ENCODE measurements at regions not wholly inside any gene's neighbourhood (a gene's known extent, or its start where the extent isn't known, plus 50 kb on each side); places are given as distances from the start of the nearest gene placed in this dataset.

DNA sequence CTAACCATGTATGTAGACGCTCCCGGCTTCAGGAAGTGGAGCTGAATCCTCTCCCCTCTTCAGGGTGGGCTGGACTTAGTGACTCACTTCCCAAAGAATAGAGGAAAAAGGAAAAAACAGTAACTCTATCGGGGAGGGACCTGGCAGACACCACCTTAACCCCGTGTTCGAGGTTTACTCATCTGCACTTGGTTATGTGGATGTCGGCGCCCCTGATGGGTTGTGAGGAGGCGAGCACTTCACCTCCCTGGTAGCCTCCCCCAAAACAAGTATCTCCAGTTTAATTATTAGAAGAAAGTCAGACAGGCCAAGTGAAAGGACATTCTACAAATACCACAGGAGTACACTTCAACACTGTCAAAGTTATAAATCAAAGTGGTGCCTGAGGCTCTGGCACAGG lies 559.7 kb downstream of the TCERG1L start:
- Histone ChIP-seq H3K4me1 (ENCODE audit: insufficient read depth) (no peaks in the 10 kb centered on the region), H3K36me3 (ENCODE audit: low read depth) (no peaks in the 10 kb centered on the region), H3F3A (ENCODE audit: insufficient read depth) (no peaks in the 10 kb centered on the region), H3K9me2 (ENCODE audit: insufficient read depth) (no peaks in the 10 kb centered on the region), H3K4me2 (ENCODE audit: unreplicated experiment) (no peak overlapping the region), H3K27ac (no peak overlapping the region), H2AFZ (no peak overlapping the region), H3K9me3 (ENCODE audit: low read depth) (no peaks in the 10 kb centered on the region), H4K20me1 (ENCODE audit: insufficient read depth) (no peaks in the 10 kb centered on the region), H3K4me3 (no peak overlapping the region), H3K9ac (no peak overlapping the region), H3K79me2 (ENCODE audit: insufficient read depth) (no peaks in the 10 kb centered on the region), H3K27me3 (replicated peaks; ENCODE audit: insufficient read depth) (no peaks in the 10 kb centered on the region)
- 20 to 32% methylated on average over 8 of the region's 8 CpGs for WGBS, 2 experiments (ENCODE audit: low coverage in 1 of 2, low lambda C conversion rate in 2 of 2, missing lambda C conversion rate in 2 of 2)
- TF ChIP-seq EZH2 (IDR thresholded peaks at IDR 0.05; ENCODE audit: insufficient read depth, poor library complexity, severe bottlenecking) (no peak), EZH2phosphoT487 (IDR thresholded peaks at IDR 0.05; ENCODE audit: insufficient read depth, low read depth) (no peak)
- no peak for DNase-seq
- in situ Hi-C loops (cut with MboI): no loop called here

DNA sequence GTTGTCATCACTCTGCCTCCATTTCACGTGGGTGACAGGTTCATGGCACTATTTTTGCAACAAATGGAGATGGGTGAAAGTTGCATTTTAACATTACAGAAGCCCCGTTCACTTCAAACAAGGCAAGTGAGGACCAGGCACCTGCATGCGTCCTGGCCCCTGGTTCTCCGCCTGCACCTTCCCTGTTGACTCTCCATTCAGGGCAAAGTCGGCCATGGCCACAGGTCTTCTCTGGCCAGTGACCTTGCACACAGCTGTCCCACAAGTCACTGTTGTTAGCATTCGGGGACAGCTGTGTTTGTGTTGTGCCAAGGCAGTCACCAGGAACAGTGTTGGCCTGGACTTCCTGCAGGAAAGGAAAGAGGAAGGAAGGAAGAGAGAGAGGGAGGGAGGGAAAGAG lies 554.9 kb downstream of the TCERG1L start:
- Histone ChIP-seq H2AFZ (no peak overlapping the region), H3K27ac (no peak overlapping the region), H3K4me1 (ENCODE audit: insufficient read depth) (no peaks in the 10 kb centered on the region), H3F3A (ENCODE audit: insufficient read depth) (no peaks in the 10 kb centered on the region), H3K27me3 (replicated peaks; ENCODE audit: insufficient read depth) (no peaks in the 10 kb centered on the region), H3K4me3 (no peak overlapping the region), H3K9ac (no peak overlapping the region), H3K36me3 (ENCODE audit: low read depth) (no peaks in the 10 kb centered on the region), H3K79me2 (ENCODE audit: insufficient read depth) (no peaks in the 10 kb centered on the region), H3K9me2 (ENCODE audit: insufficient read depth) (no peaks in the 10 kb centered on the region), H3K4me2 (ENCODE audit: unreplicated experiment) (no peak overlapping the region), H4K20me1 (ENCODE audit: insufficient read depth) (no peaks in the 10 kb centered on the region), H3K9me3 (ENCODE audit: low read depth) (no peaks in the 10 kb centered on the region)
- DNase-seq: no peak
- TF ChIP-seq EZH2 (IDR thresholded peaks at IDR 0.05; ENCODE audit: insufficient read depth, poor library complexity, severe bottlenecking): no peak
- no peak for TF ChIP-seq EZH2phosphoT487 (IDR thresholded peaks at IDR 0.05; ENCODE audit: insufficient read depth, low read depth)
- in situ Hi-C loops (cut with MboI): no loop called here
- WGBS, 2 experiments (ENCODE audit: low coverage in 1 of 2, low lambda C conversion rate in 2 of 2, missing lambda C conversion rate in 2 of 2): 12 to 16% methylated on average over 6 of the region's 6 CpGs

GRCh38 chr10:130757271-130757670 lies 554.2 kb downstream of the TCERG1L start:
- Histone ChIP-seq H3K9ac (no peak overlapping the region), H4K20me1 (ENCODE audit: insufficient read depth) (no peaks in the 10 kb centered on the region), H3F3A (ENCODE audit: insufficient read depth) (no peaks in the 10 kb centered on the region), H3K27ac (no peak overlapping the region), H3K4me2 (ENCODE audit: unreplicated experiment) (no peak overlapping the region), H3K36me3 (ENCODE audit: low read depth) (no peaks in the 10 kb centered on the region), H2AFZ (no peak overlapping the region), H3K9me2 (ENCODE audit: insufficient read depth) (no peaks in the 10 kb centered on the region), H3K4me1 (ENCODE audit: insufficient read depth) (no peaks in the 10 kb centered on the region), H3K4me3 (no peak overlapping the region), H3K27me3 (replicated peaks; ENCODE audit: insufficient read depth) (no peaks in the 10 kb centered on the region), H3K79me2 (ENCODE audit: insufficient read depth) (no peaks in the 10 kb centered on the region), H3K9me3 (ENCODE audit: low read depth) (no peaks in the 10 kb centered on the region)
- DNase-seq: no peak
- WGBS, 2 experiments (ENCODE audit: low coverage in 1 of 2, low lambda C conversion rate in 2 of 2, missing lambda C conversion rate in 2 of 2): 23 to 27% methylated on average over 5 of the region's 5 CpGs
- in situ Hi-C loops (cut with MboI): no loop called here
- TF ChIP-seq EZH2 (IDR thresholded peaks at IDR 0.05; ENCODE audit: insufficient read depth, poor library complexity, severe bottlenecking): no peak
- no peak for TF ChIP-seq EZH2phosphoT487 (IDR thresholded peaks at IDR 0.05; ENCODE audit: insufficient read depth, low read depth)

DNA sequence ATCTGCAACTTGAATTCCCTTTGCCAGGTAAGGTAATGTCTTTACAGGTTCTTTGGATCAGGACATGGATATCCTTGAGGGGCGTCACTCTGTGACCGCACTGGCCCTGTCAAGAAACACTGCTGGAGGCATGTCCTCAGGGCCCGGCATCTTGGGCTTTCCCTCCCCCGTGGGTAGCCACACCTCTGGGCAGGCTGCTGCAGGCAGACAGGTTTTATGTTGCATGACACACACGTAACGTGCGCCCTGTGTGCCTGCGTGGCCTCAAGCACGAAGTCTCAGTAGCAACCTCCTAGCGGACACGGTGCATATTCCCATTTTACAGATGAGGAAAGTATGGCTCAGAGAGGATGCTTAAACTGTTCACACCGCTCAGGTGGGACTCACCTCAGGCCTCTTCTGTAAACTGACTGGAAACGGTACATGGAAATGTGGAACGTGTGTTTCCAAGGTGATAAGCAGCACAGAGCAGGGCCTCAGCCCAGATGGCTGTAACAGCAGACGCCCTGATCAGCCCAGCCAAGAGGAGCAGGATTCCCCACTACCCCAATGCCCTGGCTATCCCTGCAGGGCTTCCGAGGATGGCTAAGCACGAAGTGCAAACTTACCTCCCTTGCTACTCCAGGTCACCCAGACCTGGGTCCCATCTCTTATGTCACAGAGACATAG lies 553.6 kb downstream of the TCERG1L start:
- DNase-seq: no peak
- Histone ChIP-seq H3K27ac (no peak overlapping the region), H2AFZ (no peak overlapping the region), H3F3A (ENCODE audit: insufficient read depth) (no peaks in the 10 kb centered on the region), H3K4me2 (ENCODE audit: unreplicated experiment) (no peak overlapping the region), H3K79me2 (ENCODE audit: insufficient read depth) (no peaks in the 10 kb centered on the region), H3K4me1 (ENCODE audit: insufficient read depth) (no peaks in the 10 kb centered on the region), H3K36me3 (ENCODE audit: low read depth) (no peaks in the 10 kb centered on the region), H3K27me3 (replicated peaks; ENCODE audit: insufficient read depth) (no peaks in the 10 kb centered on the region), H3K4me3 (no peak overlapping the region), H3K9me2 (ENCODE audit: insufficient read depth) (no peaks in the 10 kb centered on the region), H3K9ac (no peak overlapping the region), H4K20me1 (ENCODE audit: insufficient read depth) (no peaks in the 10 kb centered on the region), H3K9me3 (ENCODE audit: low read depth) (no peaks in the 10 kb centered on the region)
- TF ChIP-seq EZH2phosphoT487 (IDR thresholded peaks at IDR 0.05; ENCODE audit: insufficient read depth, low read depth) (no peak), EZH2 (IDR thresholded peaks at IDR 0.05; ENCODE audit: insufficient read depth, poor library complexity, severe bottlenecking) (no peak)
- 40 to 48% methylated on average over 16 to 17 of the region's 17 CpGs for WGBS, 2 experiments (ENCODE audit: low coverage in 1 of 2, low lambda C conversion rate in 2 of 2, missing lambda C conversion rate in 2 of 2)
- in situ Hi-C loops (cut with MboI): no loop called here

- H3K9ac ChIP-seq: no peak overlapping the region
- H3K4me2 ChIP-seq (ENCODE audit: unreplicated experiment): no peak overlapping the region
- H3K27ac ChIP-seq: no peak overlapping the region
- H3F3A ChIP-seq (ENCODE audit: insufficient read depth): no peaks in the 10 kb centered on the region
- H3K9me2 ChIP-seq (ENCODE audit: insufficient read depth): no peaks in the 10 kb centered on the region
- no peak overlapping the region for H2AFZ ChIP-seq
- in situ Hi-C loops (cut with MboI): no loop called here
- no peaks in the 10 kb centered on the region for H3K27me3 ChIP-seq (replicated peaks; ENCODE audit: insufficient read depth)
- no peaks in the 10 kb centered on the region for H3K36me3 ChIP-seq (ENCODE audit: low read depth)
- WGBS, 2 experiments (ENCODE audit: low coverage in 1 of 2, low lambda C conversion rate in 2 of 2, missing lambda C conversion rate in 2 of 2): 30 to 36% methylated on average over 5 of the region's 5 CpGs
- H4K20me1 ChIP-seq (ENCODE audit: insufficient read depth): no peaks in the 10 kb centered on the region
- TF ChIP-seq EZH2 (IDR thresholded peaks at IDR 0.05; ENCODE audit: insufficient read depth, poor library complexity, severe bottlenecking) (no peak), EZH2phosphoT487 (IDR thresholded peaks at IDR 0.05; ENCODE audit: insufficient read depth, low read depth) (no peak)
- no peaks in the 10 kb centered on the region for H3K79me2 ChIP-seq (ENCODE audit: insufficient read depth)
- DNase-seq: no peak
- no peaks in the 10 kb centered on the region for H3K4me1 ChIP-seq (ENCODE audit: insufficient read depth)
- H3K9me3 ChIP-seq (ENCODE audit: low read depth): no peaks in the 10 kb centered on the region
- H3K4me3 ChIP-seq: no peak overlapping the region
Observed at GRCh38 chr10:130758529-130758928, 553.0 kb downstream of the TCERG1L start.

All from GM23248 (cell line).